ENCODE measurements at regions not wholly inside any gene's neighbourhood (a gene's known extent, or its start where the extent isn't known, plus 50 kb on each side); places are given as distances from the start of the nearest gene placed in this dataset.

DNA sequence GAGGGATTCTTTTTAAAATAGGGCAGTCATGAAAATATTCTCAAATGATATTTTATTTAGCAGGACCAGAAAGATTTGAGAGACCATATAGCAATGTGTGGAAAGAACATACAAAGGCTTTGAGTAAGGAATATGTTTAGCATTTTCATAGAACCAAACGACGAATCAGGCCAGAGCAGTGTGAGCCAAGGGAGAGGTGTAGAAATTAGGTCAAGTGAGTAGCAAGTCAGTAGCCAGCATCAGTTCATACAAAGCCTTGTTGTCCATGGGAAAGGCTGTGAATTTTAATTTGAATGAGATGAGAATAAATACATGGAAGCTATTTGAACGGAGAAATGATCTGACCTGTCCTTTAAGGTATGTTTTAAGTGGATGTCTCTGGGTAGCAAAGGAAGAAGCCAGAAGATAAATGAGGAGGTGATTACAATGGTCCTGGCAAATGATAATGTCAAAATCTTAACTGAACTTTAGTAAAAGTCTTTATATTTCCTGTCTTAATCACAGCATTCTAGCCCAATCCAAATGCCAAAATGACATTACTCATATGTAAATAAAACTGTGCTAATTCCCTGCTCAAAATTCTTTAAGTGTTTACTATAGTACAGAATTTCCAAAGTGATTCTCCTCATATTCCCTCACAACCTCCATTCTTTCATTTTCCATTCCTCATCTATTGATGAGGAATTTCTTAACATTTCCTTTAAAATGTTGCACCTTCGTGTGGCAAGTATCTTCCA is 155.7 kb upstream of the SLIT2 start:
- Histone ChIP-seq H3K79me1 (ENCODE audit: insufficient read depth, low read depth, low read length, poor library complexity, severe bottlenecking) (no peaks in the 10 kb centered on the region), H2BK20ac (ENCODE audit: low read depth, low read length, poor library complexity, severe bottlenecking) (no peak overlapping the region), H3K27me3 (ENCODE audit: insufficient read depth, low read length) (no peaks in the 10 kb centered on the region), H3K79me2 (ENCODE audit: insufficient read depth, low read length) (no peaks in the 10 kb centered on the region), H2BK5ac (ENCODE audit: insufficient read length, low read length) (no peak overlapping the region), H2AFZ (ENCODE audit: low read length) (no peak overlapping the region), H4K5ac (ENCODE audit: insufficient read length, low read depth, low read length) (no peak overlapping the region), H3K23me2 (ENCODE audit: insufficient read length, low read depth, low read length, poor library complexity, severe bottlenecking) (no peaks in the 10 kb centered on the region), H4K20me1 (ENCODE audit: control insufficient read depth, insufficient read depth, insufficient read length) (no peaks in the 10 kb centered on the region), H3K27ac (ENCODE audit: insufficient read length, low read depth, low read length) (no peak overlapping the region), H3K4me2 (ENCODE audit: insufficient read depth, insufficient read length, low read length) (no peak overlapping the region), H3K56ac (ENCODE audit: insufficient read length, low read depth, low read length) (no peak overlapping the region), H3K18ac (ENCODE audit: insufficient read length, low read depth, low read length) (no peak overlapping the region), H3K9ac (ENCODE audit: extremely low read depth, insufficient read length, low read length) (no peak overlapping the region), H2BK120ac (ENCODE audit: low read depth, low read length, poor library complexity, severe bottlenecking) (no peak overlapping the region), H4K91ac (ENCODE audit: insufficient read length, low read depth, low read length) (no peak overlapping the region), H2BK15ac (ENCODE audit: low read depth, low read length) (no peak overlapping the region), H3K23ac (ENCODE audit: insufficient read length, low read depth, low read length) (no peak overlapping the region), H4K8ac (replicated peaks; ENCODE audit: insufficient read length, low read depth, low read length) (no peak overlapping the region), H3K4me1 (ENCODE audit: insufficient read depth, low read length) (no peaks in the 10 kb centered on the region), H2AK5ac (ENCODE audit: insufficient read length, low read length) (no peak overlapping the region), H3K4ac (ENCODE audit: low read depth, low read length) (no peak overlapping the region), H3K14ac (ENCODE audit: insufficient read depth, low read length) (no peak overlapping the region), H3T11ph (ENCODE audit: low read length) (no peak overlapping the region), H3K9me3 (ENCODE audit: control insufficient read depth, low read depth, low read length) (no peaks in the 10 kb centered on the region), H2BK12ac (ENCODE audit: insufficient read length, low read depth, low read length) (no peak overlapping the region)
- Mint-ChIP-seq H3K9me3 (no peaks in the 10 kb centered on the region), H3K4me3 (no peak overlapping the region), H3K36me3 (ENCODE audit: insufficient read depth in 1 of 3, low read depth in 3 of 3) (no peaks in the 10 kb centered on the region), H3K27ac (no peak overlapping the region), H3K4me1 (no peaks in the 10 kb centered on the region), H3K27me3 (ENCODE audit: low read depth) (no peaks in the 10 kb centered on the region)
- no peak for DNase-seq
- no peak for TF ChIP-seq CTCF (conservative IDR thresholded peaks at IDR 0.05)
- no CpG with 5 or more reads among the region's 4 CpGs for WGBS (ENCODE audit: extremely low coverage, insufficient read length, low lambda C conversion rate)
